Hepatocyte (in vitro differentiated cells): ENCODE measurements at regions not wholly inside any gene's neighbourhood (a gene's known extent, or its start where the extent isn't known, plus 50 kb on each side); places are given as distances from the start of the nearest gene placed in this dataset.

Experiments
- EZH2 ChIP-seq: fragments of 200-600 bp; sonication (generic); IDR thresholded peaks from 2 replicates; pipeline ENCODE4 v1.6.1; 2016; ENCODE audit warnings: antibody characterized with exemption, mild to moderate bottlenecking, borderline replicate concordance
- EZH2phosphoT487 ChIP-seq: fragments of 200-600 bp; sonication (generic); IDR thresholded peaks from one replicate; pipeline ENCODE4 v1.6.1; 2018; ENCODE audit warnings: antibody characterized with exemption, mild to moderate bottlenecking, low read depth, moderate library complexity; ENCODE audit not compliant: unreplicated experiment, severe bottlenecking
- TF ChIP-seq, protein P1 (sequence below): fragments of 200-600 bp; sonication (generic); IDR thresholded peaks from 2 replicates; pipeline ENCODE4 v1.5.1; 2016; ENCODE audit warnings: antibody characterized with exemption, mild to moderate bottlenecking; ENCODE audit not compliant: poor library complexity

GRCh38 chr6:48280035-48280620 is 169.1 kb upstream of the PTCHD4 start:
- TF ChIP-seq, protein P1, sequence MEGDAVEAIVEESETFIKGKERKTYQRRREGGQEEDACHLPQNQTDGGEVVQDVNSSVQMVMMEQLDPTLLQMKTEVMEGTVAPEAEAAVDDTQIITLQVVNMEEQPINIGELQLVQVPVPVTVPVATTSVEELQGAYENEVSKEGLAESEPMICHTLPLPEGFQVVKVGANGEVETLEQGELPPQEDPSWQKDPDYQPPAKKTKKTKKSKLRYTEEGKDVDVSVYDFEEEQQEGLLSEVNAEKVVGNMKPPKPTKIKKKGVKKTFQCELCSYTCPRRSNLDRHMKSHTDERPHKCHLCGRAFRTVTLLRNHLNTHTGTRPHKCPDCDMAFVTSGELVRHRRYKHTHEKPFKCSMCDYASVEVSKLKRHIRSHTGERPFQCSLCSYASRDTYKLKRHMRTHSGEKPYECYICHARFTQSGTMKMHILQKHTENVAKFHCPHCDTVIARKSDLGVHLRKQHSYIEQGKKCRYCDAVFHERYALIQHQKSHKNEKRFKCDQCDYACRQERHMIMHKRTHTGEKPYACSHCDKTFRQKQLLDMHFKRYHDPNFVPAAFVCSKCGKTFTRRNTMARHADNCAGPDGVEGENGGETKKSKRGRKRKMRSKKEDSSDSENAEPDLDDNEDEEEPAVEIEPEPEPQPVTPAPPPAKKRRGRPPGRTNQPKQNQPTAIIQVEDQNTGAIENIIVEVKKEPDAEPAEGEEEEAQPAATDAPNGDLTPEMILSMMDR: no peak
- TF ChIP-seq EZH2 (no peak), EZH2phosphoT487 (no peak)
